Ovary (tissue), 7 donors: ENCODE measurements at regions not wholly inside any gene's neighbourhood (a gene's known extent, or its start where the extent isn't known, plus 50 kb on each side); places are given as distances from the start of the nearest gene placed in this dataset.

Source experiments
- DNase-seq, 5 donors: peaks; one replicate each; pipeline ENCODE4 v3.0.0-alpha.2; 2019 to 2020
- H3K27ac ChIP-seq, 2 donors: fragments of 200-600 bp; one replicate each; pipeline versions ENCODE4 v1.5.1 to v1.8.0; 2019 to 2022
- H3K27me3 ChIP-seq: fragments of 200-600 bp; one replicate; pipeline ENCODE4 v1.8.0; 2022
- H3K36me3 ChIP-seq: fragments of 200-600 bp; sonication (generic); one replicate; pipeline ENCODE4 v1.5.1; 2019
- H3K4me1 ChIP-seq: one replicate; pipeline ENCODE4 v1.8.1; 2013; ENCODE audit warnings: mild to moderate bottlenecking, moderate library complexity; ENCODE audit not compliant: insufficient read depth
- H3K4me3 ChIP-seq: fragments of 200-600 bp; sonication (generic); one replicate; pipeline ENCODE4 v1.5.1; 2017
- H3K9me3 ChIP-seq, 2 donors: fragments of 200-600 bp in 1 of 2; sonication (generic) in 1 of 2; one replicate each; pipeline versions ENCODE4 v1.5.1 to v1.8.1; 2013 to 2019; ENCODE audit warnings: mild to moderate bottlenecking in 1 of 2, moderate library complexity in 1 of 2
- EP300 ChIP-seq: sonication (generic); formaldehyde crosslinking; IDR thresholded peaks from one replicate; pipeline ENCODE4 v1.6.1; 2017; ENCODE audit warnings: antibody characterized with exemption
- POLR2A ChIP-seq: fragments of 450-650 bp; IDR thresholded peaks from one replicate; pipeline ENCODE4 v1.6.1; 2017; ENCODE audit warnings: antibody characterized with exemption, mild to moderate bottlenecking, moderate library complexity
- WGBS, 3 donors: extraction: QIAGEN DNeasy Blood & Tissue Kit in 1 of 3; methylation state at CpG; one replicate each; pipeline versions ENCODE4 v1.1.5 to v1.1.7; 2013 to 2017; 5-methylcytosine and 5-hydroxymethylcytosine counted together
- intact Hi-C, 4 donors: fragments of 100-400 bp; cut with DNase I; formaldehyde crosslinking; loops; one replicate each; pipeline versions ENCODE4 v1.11.0 to v1.15.1; 2022 to 2023
- TF ChIP-seq, protein P1 (sequence below), 3 donors: fragments of 450-650 bp in 2 of 3; fragments of 200-600 bp in 1 of 3; IDR thresholded peaks; one replicate each; pipeline versions ENCODE4 v1.5.1 to v1.8.0; 2016 to 2022; ENCODE audit warnings: antibody characterized with exemption in 3 of 3, mild to moderate bottlenecking in 1 of 3
- donor health status: DM: no; HTN: no; CAD: no; lungs with moderate emphysema.
- donor health status: DM: no; HTN: no; CAD: no.
- donor health status: Bipolar disorder and iron deficiency.
- donor health status: DM: no; HTN: no; CAD: no.
- donor health status: DM: yes; HTN: yes; CAD: no.

- 62 to 86% (median 70%) methylated on average over 4 of the region's 4 CpGs for WGBS, 3 donors
- no peak overlapping the region for H3K27ac ChIP-seq
- no peak for DNase-seq
- no peaks in the 10 kb centered on the region for H3K27me3 ChIP-seq
- intact Hi-C loops = loop anchor here in 2 of 4 donors (10.0 kb wide), 2 partner anchors 147 to 267 kb away; no protein-coding TSS in a partner anchor
- TF ChIP-seq POLR2A = no peak
- TF ChIP-seq EP300 = no peak
- TF ChIP-seq, protein P1, sequence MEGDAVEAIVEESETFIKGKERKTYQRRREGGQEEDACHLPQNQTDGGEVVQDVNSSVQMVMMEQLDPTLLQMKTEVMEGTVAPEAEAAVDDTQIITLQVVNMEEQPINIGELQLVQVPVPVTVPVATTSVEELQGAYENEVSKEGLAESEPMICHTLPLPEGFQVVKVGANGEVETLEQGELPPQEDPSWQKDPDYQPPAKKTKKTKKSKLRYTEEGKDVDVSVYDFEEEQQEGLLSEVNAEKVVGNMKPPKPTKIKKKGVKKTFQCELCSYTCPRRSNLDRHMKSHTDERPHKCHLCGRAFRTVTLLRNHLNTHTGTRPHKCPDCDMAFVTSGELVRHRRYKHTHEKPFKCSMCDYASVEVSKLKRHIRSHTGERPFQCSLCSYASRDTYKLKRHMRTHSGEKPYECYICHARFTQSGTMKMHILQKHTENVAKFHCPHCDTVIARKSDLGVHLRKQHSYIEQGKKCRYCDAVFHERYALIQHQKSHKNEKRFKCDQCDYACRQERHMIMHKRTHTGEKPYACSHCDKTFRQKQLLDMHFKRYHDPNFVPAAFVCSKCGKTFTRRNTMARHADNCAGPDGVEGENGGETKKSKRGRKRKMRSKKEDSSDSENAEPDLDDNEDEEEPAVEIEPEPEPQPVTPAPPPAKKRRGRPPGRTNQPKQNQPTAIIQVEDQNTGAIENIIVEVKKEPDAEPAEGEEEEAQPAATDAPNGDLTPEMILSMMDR (IDR thresholded peaks at IDR 0.05) = no peak
- H3K4me3 ChIP-seq = no peak overlapping the region
- no peaks in the 10 kb centered on the region for H3K9me3 ChIP-seq
- no peaks in the 10 kb centered on the region for H3K36me3 ChIP-seq
- peaks cover under 1% of the 10 kb centered on the region for H3K4me1 ChIP-seq
These were observed 55.9 kb upstream of the CD83 start for GRCh38 chr6:14061643-14062042.

GRCh38 chr6:14062345-14063029 is 55.1 kb upstream of the CD83 start:
- peaks cover 2% of the 10 kb centered on the region for H3K4me1 ChIP-seq
- H3K27ac ChIP-seq = no peak overlapping the region
- H3K27me3 ChIP-seq = no peaks in the 10 kb centered on the region
- intact Hi-C loops = loop anchor here in 2 of 4 donors (10.0 kb wide), 2 partner anchors 148 to 268 kb away; no protein-coding TSS in a partner anchor
- TF ChIP-seq, protein P1 (IDR thresholded peaks at IDR 0.05) = no peak
- TF ChIP-seq POLR2A (no peak), EP300 (no peak)
- no peak for DNase-seq
- 91 to 93% (median 91%) methylated on average over 3 of the region's 3 CpGs for WGBS, 3 donors
- no peak overlapping the region for H3K4me3 ChIP-seq
- H3K9me3 ChIP-seq = no peaks in the 10 kb centered on the region
- H3K36me3 ChIP-seq = no peaks in the 10 kb centered on the region

DNA sequence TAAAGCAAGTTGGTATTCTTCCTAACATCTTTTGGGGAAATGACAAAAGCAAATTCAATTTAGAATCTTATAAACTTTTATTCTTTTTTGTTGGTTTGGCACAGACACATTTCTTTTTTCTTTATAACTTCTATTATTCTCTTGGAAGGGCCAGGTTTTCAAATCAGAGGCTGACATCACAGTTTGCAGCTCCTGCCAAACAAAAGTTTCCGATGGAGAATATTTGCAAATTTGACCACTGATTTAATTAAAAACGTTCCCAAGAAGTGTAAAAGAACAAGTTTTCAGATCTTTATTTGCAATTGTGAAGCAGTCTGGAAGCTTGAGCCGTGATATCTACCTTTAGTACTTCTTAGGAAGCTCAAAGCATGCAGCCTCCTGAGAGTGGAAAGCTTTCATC is 53.8 kb upstream of the CD83 start:
- TF ChIP-seq, protein P1 (IDR thresholded peaks at IDR 0.05) = no peak
- TF ChIP-seq EP300 (no peak), POLR2A (no peak)

GRCh38 chr6:14065350-14065749 is 52.2 kb upstream of the CD83 start:
- 76 to 78% (median 78%) methylated on average over 1 of the region's 1 CpG for WGBS, 3 donors
- no peak for DNase-seq
- no peaks in the 10 kb centered on the region for H3K9me3 ChIP-seq
- H3K27me3 ChIP-seq = no peaks in the 10 kb centered on the region
- peaks cover 3% of the 10 kb centered on the region for H3K4me1 ChIP-seq
- intact Hi-C loops = loop anchor here in 2 of 4 donors (10.0 kb wide), 2 partner anchors 151 to 271 kb away; no protein-coding TSS in a partner anchor
- no peak overlapping the region for H3K4me3 ChIP-seq
- TF ChIP-seq, protein P1 (IDR thresholded peaks at IDR 0.05) = no peak
- TF ChIP-seq EP300 (no peak), POLR2A (no peak)
- no peak overlapping the region for H3K27ac ChIP-seq
- H3K36me3 ChIP-seq = no peaks in the 10 kb centered on the region

More for the DNA sequence above, 53.8 kb upstream of the CD83 start:
- no peaks in the 10 kb centered on the region for H3K9me3 ChIP-seq
- H3K36me3 ChIP-seq = no peaks in the 10 kb centered on the region
- no peak overlapping the region for H3K4me3 ChIP-seq
- peaks cover 2% of the 10 kb centered on the region for H3K4me1 ChIP-seq
- WGBS, 3 donors = 40 to 49% (median 43%) methylated on average over 3 of the region's 3 CpGs
- H3K27ac ChIP-seq = no peak overlapping the region
- intact Hi-C loops = loop anchor here in 2 of 4 donors (10.0 kb wide), 2 partner anchors 149 to 269 kb away; no protein-coding TSS in a partner anchor
- no peak for DNase-seq
- H3K27me3 ChIP-seq = no peaks in the 10 kb centered on the region
